HL-60 (cell line): ENCODE measurements at regions not wholly inside any gene's neighbourhood (a gene's known extent, or its start where the extent isn't known, plus 50 kb on each side); places are given as distances from the start of the nearest gene placed in this dataset.

Experiments used
- CTCF ChIP-seq: IDR thresholded peaks from one replicate; pipeline ENCODE4 v1.5.1; 2011; ENCODE audit warnings: low read length, control low read depth, inconsistent platforms; ENCODE audit not compliant: insufficient read depth
- GABPA ChIP-seq: IDR thresholded peaks from 2 replicates; pipeline ENCODE4 v1.6.1; 2012; ENCODE audit warnings: low read depth
- POLR2AphosphoS5 ChIP-seq: IDR thresholded peaks from 2 replicates; pipeline ENCODE4 v1.6.1; 2012; ENCODE audit warnings: low read depth
- REST ChIP-seq: IDR thresholded peaks from 2 replicates; pipeline ENCODE4 v1.6.1; 2012; ENCODE audit warnings: low read depth; ENCODE audit not compliant: insufficient replicate concordance
- SPI1 ChIP-seq: IDR thresholded peaks from 2 replicates; pipeline ENCODE4 v1.6.1; 2012; ENCODE audit warnings: low read depth, mild to moderate bottlenecking, borderline replicate concordance

GRCh38 chr1:203985676-203986075, 87.2 kb upstream of the SOX13 start:
- TF ChIP-seq POLR2AphosphoS5 (no peak), CTCF (no peak), GABPA (no peak), REST (no peak), SPI1 (no peak)
